ENCODE measurements at regions not wholly inside any gene's neighbourhood (a gene's known extent, or its start where the extent isn't known, plus 50 kb on each side); places are given as distances from the start of the nearest gene placed in this dataset.
"Not testable (repeated sequence)": the region's sequence is repeated elsewhere in the genome, so short reads cannot be mapped to it uniquely, and the experiment has no call there.

- H3K36me3 ChIP-seq (ENCODE audit: insufficient read depth, low read length); H3K36me3 Mint-ChIP-seq (ENCODE audit: low read depth); H3K27me3 Mint-ChIP-seq; H3K4me3 Mint-ChIP-seq; POLR2A ChIA-PET; H3K27ac ChIP-seq (ENCODE audit: low read depth in 1 of 2, low read length in 2 of 2); H3K9me3 ChIP-seq (ENCODE audit: control insufficient read depth in 1 of 2, insufficient read depth in 1 of 2, low read length in 2 of 2); CTCF ChIA-PET; H3K9me3 Mint-ChIP-seq; ATAC-seq (ENCODE audit: poor library complexity); H3K27me3 ChIP-seq (ENCODE audit: control insufficient read depth in 1 of 2, insufficient read depth in 2 of 2, low read length in 2 of 2); DNase-seq; H3K4me1 ChIP-seq (ENCODE audit: insufficient read depth, low read length); H3K4me3 ChIP-seq (ENCODE audit: low read length); H3K4me1 Mint-ChIP-seq (ENCODE audit: low read depth); H3K27ac Mint-ChIP-seq: not testable (repeated sequence)
- intact Hi-C loops (cut with DNase I, micrococcal nuclease) = loop anchor here (5.0 to 10.0 kb wide), 2 partner anchors 1590 to 1593 kb away; no protein-coding TSS in a partner anchor
Observed at GRCh38 chr5:97234380-97234779, 51.3 kb upstream of the RIOK2 start.

GRCh38 chr5:97242341-97242740 lies 59.3 kb upstream of the RIOK2 start:
- Mint-ChIP-seq H3K36me3 (ENCODE audit: low read depth) (no peaks in the 10 kb centered on the region), H3K4me3 (no peak overlapping the region), H3K27me3 (no peaks in the 10 kb centered on the region), H3K9me3 (no peaks in the 10 kb centered on the region), H3K4me1 (ENCODE audit: low read depth) (no peaks in the 10 kb centered on the region), H3K27ac (no peak overlapping the region)
- Histone ChIP-seq H3K4me3 (ENCODE audit: low read length) (no peak overlapping the region), H3K27ac (ENCODE audit: low read depth in 1 of 2, low read length in 2 of 2) (no peak overlapping the region), H3K9me3 (ENCODE audit: control insufficient read depth in 1 of 2, insufficient read depth in 1 of 2, low read length in 2 of 2) (peaks cover 0 to 6% of the 10 kb centered on the region in 2 experiments), H3K36me3 (ENCODE audit: insufficient read depth, low read length) (no peaks in the 10 kb centered on the region), H3K4me1 (ENCODE audit: insufficient read depth, low read length) (no peaks in the 10 kb centered on the region), H3K27me3 (ENCODE audit: control insufficient read depth in 1 of 2, insufficient read depth in 2 of 2, low read length in 2 of 2) (no peaks in the 10 kb centered on the region)
- DNase-seq (no peak), ATAC-seq (ENCODE audit: poor library complexity) (no peak)
- ChIA-PET CTCF (no interaction called here), POLR2A (no interaction called here)
- no peak for TF ChIP-seq CTCF (IDR thresholded peaks at IDR 0.05)
- intact Hi-C loops (cut with DNase I, micrococcal nuclease) = no loop called here

- no peaks in the 10 kb centered on the region for H3K27me3 ChIP-seq (ENCODE audit: control insufficient read depth in 1 of 2, insufficient read depth in 2 of 2, low read length in 2 of 2)
- Mint-ChIP-seq H3K27me3 (peaks cover 5% of the 10 kb centered on the region), H3K36me3 (ENCODE audit: low read depth) (no peaks in the 10 kb centered on the region), H3K9me3 (no peaks in the 10 kb centered on the region), H3K4me1 (ENCODE audit: low read depth) (no peaks in the 10 kb centered on the region), H3K4me3 (no peak overlapping the region), H3K27ac (no peak overlapping the region)
- H3K4me3 ChIP-seq (ENCODE audit: low read length) = no peak overlapping the region
- ChIA-PET CTCF (no interaction called here), POLR2A (no interaction called here)
- no peak for ATAC-seq (ENCODE audit: poor library complexity)
- H3K4me1 ChIP-seq (ENCODE audit: insufficient read depth, low read length) = no peaks in the 10 kb centered on the region
- intact Hi-C loops (cut with DNase I, micrococcal nuclease) = no loop called here
- no peak for TF ChIP-seq CTCF (IDR thresholded peaks at IDR 0.05)
- no peak overlapping the region for H3K27ac ChIP-seq (ENCODE audit: low read depth in 1 of 2, low read length in 2 of 2)
- no peaks in the 10 kb centered on the region for H3K36me3 ChIP-seq (ENCODE audit: insufficient read depth, low read length)
- H3K9me3 ChIP-seq (ENCODE audit: control insufficient read depth in 1 of 2, insufficient read depth in 1 of 2, low read length in 2 of 2) = peaks cover 0 to 6% of the 10 kb centered on the region in 2 experiments
- DNase-seq = no peak
Observed at GRCh38 chr5:97243353-97243752, 60.3 kb upstream of the RIOK2 start.

- intact Hi-C loops (cut with DNase I, micrococcal nuclease) = no loop called here
- no peak overlapping the region for H3K27ac Mint-ChIP-seq
- H3K4me3 Mint-ChIP-seq = no peak overlapping the region
- Histone ChIP-seq H3K9me3 (ENCODE audit: control insufficient read depth in 1 of 2, insufficient read depth in 1 of 2, low read length in 2 of 2) (no peaks in the 10 kb centered on the region), H3K36me3 (ENCODE audit: insufficient read depth, low read length) (no peaks in the 10 kb centered on the region), H3K4me3 (ENCODE audit: low read length) (no peak overlapping the region), H3K27me3 (ENCODE audit: control insufficient read depth in 1 of 2, insufficient read depth in 2 of 2, low read length in 2 of 2) (no peaks in the 10 kb centered on the region), H3K4me1 (ENCODE audit: insufficient read depth, low read length) (no peaks in the 10 kb centered on the region), H3K27ac (ENCODE audit: low read depth in 1 of 2, low read length in 2 of 2) (no peak overlapping the region)
- ChIA-PET POLR2A (no interaction called here), CTCF (no interaction called here)
- H3K9me3 Mint-ChIP-seq = peaks cover 6% of the 10 kb centered on the region
- no peak for TF ChIP-seq CTCF (IDR thresholded peaks at IDR 0.05)
- H3K36me3 Mint-ChIP-seq (ENCODE audit: low read depth) = no peaks in the 10 kb centered on the region
- no peaks in the 10 kb centered on the region for H3K4me1 Mint-ChIP-seq (ENCODE audit: low read depth)
- no peak for ATAC-seq (ENCODE audit: poor library complexity)
- no peak for DNase-seq
- H3K27me3 Mint-ChIP-seq = peaks cover 19% of the 10 kb centered on the region
Observed at GRCh38 chr5:97245386-97245785, 62.3 kb upstream of the RIOK2 start.
